ENCODE measurements at regions not wholly inside any gene's neighbourhood (a gene's known extent, or its start where the extent isn't known, plus 50 kb on each side); places are given as distances from the start of the nearest gene placed in this dataset.

DNA sequence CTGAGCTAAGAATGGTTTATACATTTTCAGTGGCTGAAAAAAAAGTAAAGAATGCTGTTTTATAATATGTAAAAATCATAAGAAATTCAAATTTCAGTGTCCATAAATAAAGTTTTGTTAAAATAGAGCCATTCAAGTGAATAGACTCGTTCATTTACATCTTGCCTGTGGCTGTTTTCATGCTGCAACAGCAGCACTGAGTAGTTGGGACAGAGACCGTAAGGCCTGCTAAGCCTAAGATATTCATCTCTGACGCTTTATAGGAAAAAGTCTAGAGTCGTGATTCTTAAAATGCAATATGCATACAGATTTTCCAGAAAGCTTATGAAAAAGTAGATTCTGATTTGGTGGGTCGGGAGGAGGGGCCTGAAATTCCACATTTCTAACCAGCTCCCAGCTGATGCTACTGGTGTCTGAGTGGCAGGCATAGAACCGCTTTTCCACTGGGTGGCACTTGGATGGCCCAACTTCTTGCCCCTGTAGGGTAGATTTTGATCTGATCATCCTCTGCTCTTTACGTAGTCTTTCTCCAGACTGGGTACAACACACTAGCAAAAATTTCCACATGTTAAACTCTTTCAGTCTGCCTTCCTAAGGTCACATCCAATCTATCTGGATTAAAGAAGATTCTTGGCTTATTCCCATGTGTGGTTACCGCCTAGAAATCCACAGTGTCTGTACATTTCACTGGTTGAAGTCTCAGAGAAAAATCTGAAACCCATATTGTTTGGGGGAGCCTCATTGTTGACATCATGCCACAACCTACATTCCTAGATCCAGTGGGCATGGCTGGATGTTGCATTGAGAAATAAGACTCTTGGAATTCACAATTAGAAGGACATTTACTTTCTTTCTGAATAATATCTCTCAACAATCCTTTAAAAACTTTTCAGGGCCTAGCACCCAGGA, 151.2 kb downstream of the C12orf75 start:
- no peak for DNase-seq (ENCODE audit: low spot score)
- TF ChIP-seq, protein P1, sequence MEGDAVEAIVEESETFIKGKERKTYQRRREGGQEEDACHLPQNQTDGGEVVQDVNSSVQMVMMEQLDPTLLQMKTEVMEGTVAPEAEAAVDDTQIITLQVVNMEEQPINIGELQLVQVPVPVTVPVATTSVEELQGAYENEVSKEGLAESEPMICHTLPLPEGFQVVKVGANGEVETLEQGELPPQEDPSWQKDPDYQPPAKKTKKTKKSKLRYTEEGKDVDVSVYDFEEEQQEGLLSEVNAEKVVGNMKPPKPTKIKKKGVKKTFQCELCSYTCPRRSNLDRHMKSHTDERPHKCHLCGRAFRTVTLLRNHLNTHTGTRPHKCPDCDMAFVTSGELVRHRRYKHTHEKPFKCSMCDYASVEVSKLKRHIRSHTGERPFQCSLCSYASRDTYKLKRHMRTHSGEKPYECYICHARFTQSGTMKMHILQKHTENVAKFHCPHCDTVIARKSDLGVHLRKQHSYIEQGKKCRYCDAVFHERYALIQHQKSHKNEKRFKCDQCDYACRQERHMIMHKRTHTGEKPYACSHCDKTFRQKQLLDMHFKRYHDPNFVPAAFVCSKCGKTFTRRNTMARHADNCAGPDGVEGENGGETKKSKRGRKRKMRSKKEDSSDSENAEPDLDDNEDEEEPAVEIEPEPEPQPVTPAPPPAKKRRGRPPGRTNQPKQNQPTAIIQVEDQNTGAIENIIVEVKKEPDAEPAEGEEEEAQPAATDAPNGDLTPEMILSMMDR (IDR thresholded peaks at IDR 0.05; ENCODE audit: extremely low read depth, missing control alignments) = no peak

- TF ChIP-seq, protein P1 (IDR thresholded peaks at IDR 0.05; ENCODE audit: extremely low read depth, missing control alignments) = no peak
- no peak for DNase-seq (ENCODE audit: low spot score)
These were observed 152.5 kb downstream of the C12orf75 start for GRCh38 chr12:105482951-105483350.

DNA sequence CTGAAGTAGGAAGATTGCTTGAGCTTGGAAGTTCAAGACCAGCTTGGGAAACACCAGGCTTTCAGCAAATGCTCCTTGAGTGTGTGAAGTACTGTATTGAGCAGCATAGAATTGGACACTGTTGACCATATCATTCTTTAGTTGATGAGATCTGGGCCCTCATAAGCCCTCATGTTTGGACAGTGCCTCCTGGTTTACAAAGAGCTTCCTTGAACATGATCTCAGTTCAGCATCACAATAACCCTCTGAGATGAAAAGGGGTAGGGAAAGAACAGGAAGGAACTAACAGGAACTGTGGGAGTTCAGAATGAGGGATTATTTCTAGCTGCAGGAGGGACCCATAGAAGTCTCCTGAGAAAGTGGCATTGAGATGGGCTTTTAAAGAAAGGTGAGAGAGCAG, 153.2 kb downstream of the C12orf75 start:
- DNase-seq (ENCODE audit: low spot score) = no peak
- TF ChIP-seq, protein P1 (IDR thresholded peaks at IDR 0.05; ENCODE audit: extremely low read depth, missing control alignments) = no peak

- DNase-seq (ENCODE audit: low spot score) = no peak
- TF ChIP-seq, protein P1 (IDR thresholded peaks at IDR 0.05; ENCODE audit: extremely low read depth, missing control alignments) = no peak
These were observed 154.9 kb downstream of the C12orf75 start for GRCh38 chr12:105485321-105485910.

- TF ChIP-seq, protein P1 (IDR thresholded peaks at IDR 0.05; ENCODE audit: extremely low read depth, missing control alignments) = no peak
- no peak for DNase-seq (ENCODE audit: low spot score)
These were observed 155.4 kb downstream of the C12orf75 start for GRCh38 chr12:105485921-105486320.

DNA sequence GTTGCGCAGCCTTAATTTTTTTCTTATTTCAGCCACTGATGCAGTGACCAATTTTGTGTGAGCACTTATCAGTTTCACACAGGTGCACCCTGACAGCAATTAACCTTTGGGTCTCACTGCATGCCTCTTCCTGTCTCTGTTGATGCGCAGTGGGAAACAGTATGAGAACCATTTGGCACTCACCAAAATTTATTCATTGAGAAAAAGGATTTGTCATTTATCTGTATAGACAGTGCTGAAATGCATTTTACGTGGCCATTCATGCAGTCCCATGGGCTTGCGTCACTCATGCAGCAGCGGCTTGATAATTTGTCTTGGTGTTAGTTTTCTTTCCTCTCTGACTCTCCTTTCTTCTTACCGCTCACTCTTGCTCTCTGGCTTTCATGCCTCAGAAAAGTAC, 157.5 kb downstream of the C12orf75 start:
- TF ChIP-seq, protein P1 (IDR thresholded peaks at IDR 0.05; ENCODE audit: extremely low read depth, missing control alignments) = no peak
- DNase-seq (ENCODE audit: low spot score) = no peak

All from GM20000 (cell line).